B cell (primary cell): ENCODE measurements at regions not wholly inside any gene's neighbourhood (a gene's known extent, or its start where the extent isn't known, plus 50 kb on each side); places are given as distances from the start of the nearest gene placed in this dataset.

Experiments
- ATAC-seq: fragments of 200-7000 bp; cut with Tn5 transposase; one replicate; pipeline ENCODE4 v1.10.0; 2021; ENCODE audit warnings: low read depth, mild to moderate bottlenecking, moderate number of reproducible peaks, moderate library complexity
- CTCF ChIA-PET: fragments of 350-600 bp; sonication (Branson Sonifier 250); formaldehyde crosslinking; loops from one replicate; lab custom pipeline; 2021; ENCODE audit warnings: antibody characterized with exemption, inconsistent platforms; lab: Charles Lee
- POLR2A ChIA-PET: fragments of 350-600 bp; sonication (Branson Sonifier 250); formaldehyde crosslinking; loops from one replicate; lab custom pipeline; 2021; ENCODE audit warnings: antibody characterized with exemption; lab: Charles Lee
- DNase-seq: peaks from one replicate; pipeline ENCODE4 v3.0.0; 2013
- H2AFZ ChIP-seq: 2 replicates; pipeline ENCODE4 v1.6.1; 2012; ENCODE audit warnings: mild to moderate bottlenecking, low read depth, low read length; ENCODE audit not compliant: insufficient read depth, poor library complexity, severe bottlenecking
- H3K27ac ChIP-seq, 2 donors: 1 replicate in 1 of 2; 2 replicates in 1 of 2; pipeline ENCODE4 v1.5.1; 2012 to 2013; ENCODE audit warnings: low read length in 2 of 2, mild to moderate bottlenecking in 2 of 2, moderate library complexity in 1 of 2
- H3K27me3 ChIP-seq, 4 experiments: fragments of 200-600 bp in 1 of 4; sonication (generic) in 1 of 4; replicated peaks in 1 of 4; 1 replicate in 2 of 4; 2 replicates in 2 of 4; pipeline versions ENCODE4 v1.6.1 to v1.7.0; 2013 to 2016; ENCODE audit warnings: low read length in 3 of 4, mild to moderate bottlenecking in 2 of 4, mixed read lengths in 1 of 4, moderate library complexity in 1 of 4; ENCODE audit not compliant: insufficient read depth in 4 of 4, control insufficient read depth in 3 of 4; ENCODE audit errors: control extremely low read depth in 1 of 4
- H3K36me3 ChIP-seq, 2 experiments: replicated peaks in 1 of 2; 1 replicate in 1 of 2; 2 replicates in 1 of 2; pipeline versions ENCODE4 v1.6.1 to v1.7.1; 2013; ENCODE audit warnings: low read length in 1 of 2; ENCODE audit not compliant: insufficient read depth in 2 of 2, control insufficient read depth in 1 of 2; ENCODE audit errors: control extremely low read depth in 1 of 2, extremely low read depth in 1 of 2
- H3K4me1 ChIP-seq, 2 donors: fragments of 200-600 bp in 1 of 2; sonication (generic) in 1 of 2; 1 replicate in 1 of 2; 2 replicates in 1 of 2; pipeline versions ENCODE4 v1.5.1 to v1.6.1; 2013 to 2017; ENCODE audit warnings: low read length in 2 of 2; ENCODE audit not compliant: control insufficient read depth in 2 of 2, insufficient read depth in 2 of 2
- H3K4me2 ChIP-seq: replicated peaks from 2 replicates; pipeline ENCODE3; 2012; ENCODE audit warnings: mild to moderate bottlenecking, low read depth, low read length; ENCODE audit not compliant: poor library complexity, severe bottlenecking
- H3K4me3 ChIP-seq, 5 experiments: fragments of 200-600 bp in 1 of 5; sonication (generic) in 1 of 5; 1 replicate in 3 of 5; 2 replicates in 2 of 5; pipeline versions ENCODE4 v1.5.1 to v1.7.0; 2011 to 2016; ENCODE audit warnings: low read length in 4 of 5, mild to moderate bottlenecking in 4 of 5, low read depth in 2 of 5, control low read depth in 1 of 5, moderate library complexity in 1 of 5; ENCODE audit not compliant: insufficient read depth in 1 of 5; ENCODE audit errors: control extremely low read depth in 1 of 5, extremely low read depth in 1 of 5
- H3K79me2 ChIP-seq: fragments of 200-600 bp; sonication (generic); one replicate; pipeline ENCODE4 v1.6.0; 2016; ENCODE audit warnings: low read length; ENCODE audit not compliant: control insufficient read depth, insufficient read depth
- H3K9ac ChIP-seq: fragments of 200-600 bp; sonication (generic); 2 replicates; pipeline ENCODE4 v1.6.1; 2017; ENCODE audit warnings: mild to moderate bottlenecking, low read length, moderate library complexity
- H3K9me3 ChIP-seq, 3 donors: one replicate each; pipeline versions ENCODE4 v1.6.1 to v1.7.1; 2013; ENCODE audit warnings: low read length in 2 of 3; ENCODE audit not compliant: control insufficient read depth in 2 of 3, insufficient read depth in 1 of 3; ENCODE audit errors: control extremely low read depth in 1 of 3
- H4K20me1 ChIP-seq: 2 replicates; pipeline ENCODE4 v1.6.0; 2012; ENCODE audit warnings: mild to moderate bottlenecking, low read length; ENCODE audit not compliant: insufficient read depth, control insufficient read depth, poor library complexity, severe bottlenecking
- H3K27ac Mint-ChIP-seq: one replicate; pipeline ENCODE4 v1.8.0; 2021; ENCODE audit warnings: mixed read lengths
- H3K27me3 Mint-ChIP-seq: one replicate; pipeline ENCODE4 v1.8.0; 2021; ENCODE audit warnings: mixed read lengths
- H3K4me1 Mint-ChIP-seq: one replicate; pipeline ENCODE4 v1.8.0; 2021; ENCODE audit warnings: mixed read lengths
- H3K4me3 Mint-ChIP-seq: one replicate; pipeline ENCODE4 v1.8.0; 2021; ENCODE audit warnings: mixed read lengths
- H3K9me3 Mint-ChIP-seq: one replicate; pipeline ENCODE4 v1.8.0; 2022; ENCODE audit warnings: mixed read lengths; ENCODE audit not compliant: insufficient read depth
- CTCF ChIP-seq: fragments of 200-600 bp; IDR thresholded peaks from one replicate; pipeline ENCODE4 v1.8.0; 2022; ENCODE audit warnings: antibody characterized with exemption, mild to moderate bottlenecking
- EZH2 ChIP-seq: IDR thresholded peaks from 2 replicates; pipeline ENCODE4 v1.6.1; 2012; ENCODE audit warnings: borderline replicate concordance, low read depth, mild to moderate bottlenecking, moderate library complexity, low read length; ENCODE audit not compliant: insufficient read depth, poor library complexity, severe bottlenecking
- WGBS: methylation state at CpG from one replicate; pipeline ENCODE4 v1.1.5; 2013; ENCODE audit warnings: missing lambda C conversion rate; ENCODE audit not compliant: insufficient coverage; 5-methylcytosine and 5-hydroxymethylcytosine counted together
- intact Hi-C: fragments of 100-400 bp; cut with micrococcal nuclease; formaldehyde crosslinking; loops from one replicate; pipeline ENCODE4 v1.10.0; 2022

GRCh38 chr18:67954594-67954993 lies 438.1 kb upstream of the DSEL start:
- ChIA-PET POLR2A (no interaction called here), CTCF (no interaction called here)
- 47% methylated on average over 3 of the region's 3 CpGs for WGBS

GRCh38 chr18:67951137-67951536 lies 434.6 kb upstream of the DSEL start:
- no peak for ATAC-seq
- Histone ChIP-seq H3K9me3 (no peaks in the 10 kb centered on the region), H3K36me3 (no peaks in the 10 kb centered on the region), H3K4me2 (no peak overlapping the region), H2AFZ (no peak overlapping the region), H3K27ac (no peak overlapping the region), H3K4me1 (no peaks in the 10 kb centered on the region), H3K79me2 (no peaks in the 10 kb centered on the region), H3K4me3 (no peak overlapping the region), H4K20me1 (no peaks in the 10 kb centered on the region), H3K27me3 (no peaks in the 10 kb centered on the region), H3K9ac (no peak overlapping the region)
- DNase-seq = no peak
- CTCF ChIA-PET = no interaction called here
- no peaks in the 10 kb centered on the region for H3K27me3 Mint-ChIP-seq
- intact Hi-C loops = no loop called here
- no peak overlapping the region for H3K4me3 Mint-ChIP-seq
- POLR2A ChIA-PET = no interaction called here
- H3K4me1 Mint-ChIP-seq = no peaks in the 10 kb centered on the region
- H3K27ac Mint-ChIP-seq = no peak overlapping the region
- no peaks in the 10 kb centered on the region for H3K9me3 Mint-ChIP-seq
- 90% methylated on average over 5 of the region's 7 CpGs for WGBS
- TF ChIP-seq EZH2 (no peak), CTCF (no peak)

More at GRCh38 chr18:67954594-67954993, 438.1 kb upstream of the DSEL start:
- ATAC-seq (no peak), DNase-seq (no peak)
- Histone ChIP-seq H3K79me2 (no peaks in the 10 kb centered on the region), H3K9ac (no peak overlapping the region), H3K4me1 (no peaks in the 10 kb centered on the region), H3K9me3 (no peaks in the 10 kb centered on the region), H3K36me3 (no peaks in the 10 kb centered on the region), H3K27me3 (no peaks in the 10 kb centered on the region), H3K4me3 (no peak overlapping the region), H2AFZ (no peak overlapping the region), H3K27ac (no peak overlapping the region), H3K4me2 (no peak overlapping the region), H4K20me1 (no peaks in the 10 kb centered on the region)
- Mint-ChIP-seq H3K9me3 (no peaks in the 10 kb centered on the region), H3K27me3 (no peaks in the 10 kb centered on the region), H3K4me3 (no peak overlapping the region), H3K4me1 (no peaks in the 10 kb centered on the region), H3K27ac (no peak overlapping the region)
- intact Hi-C loops = no loop called here
- TF ChIP-seq EZH2 (no peak), CTCF (no peak)
